ENCODE measurements at regions not wholly inside any gene's neighbourhood (a gene's known extent, or its start where the extent isn't known, plus 50 kb on each side); places are given as distances from the start of the nearest gene placed in this dataset.
A peak's percentile ranks its signal among the peaks of the same experiment; 100 is the strongest.

- DNase-seq (ENCODE audit: low read depth) = no peak
Measured at GRCh38 chr4:100722133-100722532, 204.3 kb upstream of the EMCN start.

DNA sequence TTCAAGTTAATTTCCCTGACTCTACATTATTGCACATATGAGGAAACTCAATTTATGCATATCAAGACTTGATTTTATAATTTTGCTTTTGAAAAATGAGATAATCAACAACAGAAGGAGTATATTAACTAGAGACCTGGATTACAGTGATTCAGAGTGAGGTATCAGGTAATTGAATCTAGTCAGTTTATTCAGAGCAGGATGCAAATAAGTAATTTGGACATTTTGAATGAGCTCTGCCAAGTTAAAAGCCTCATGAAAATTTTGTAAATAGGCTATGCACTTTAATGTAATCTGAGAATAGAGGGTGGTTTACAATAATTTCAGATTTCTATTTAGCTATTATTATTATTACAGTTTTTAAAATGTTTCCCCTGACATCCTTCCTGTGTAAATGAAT lies 203.7 kb upstream of the EMCN start:
- DNase-seq (ENCODE audit: low read depth) = no peak

DNA sequence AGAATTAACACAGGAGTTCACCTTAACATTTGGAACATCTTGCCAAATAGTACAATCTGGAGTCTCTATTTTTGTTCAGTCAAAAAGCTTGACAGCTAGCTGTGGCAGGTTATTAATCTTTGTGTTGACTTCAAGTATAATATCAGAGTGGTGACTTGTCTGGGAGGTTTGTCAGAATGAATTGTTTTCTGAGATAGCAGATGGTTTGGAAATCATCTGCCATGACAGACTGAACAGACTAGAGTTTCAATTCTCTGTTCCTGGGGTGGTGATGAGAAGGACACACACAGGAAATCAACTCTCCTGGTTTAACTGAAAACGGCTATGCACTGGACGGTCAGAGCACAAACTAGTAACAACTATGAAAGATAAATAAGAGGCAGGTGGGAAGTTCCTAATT lies 203.3 kb upstream of the EMCN start:
- no peak for DNase-seq (ENCODE audit: low read depth)

DNA sequence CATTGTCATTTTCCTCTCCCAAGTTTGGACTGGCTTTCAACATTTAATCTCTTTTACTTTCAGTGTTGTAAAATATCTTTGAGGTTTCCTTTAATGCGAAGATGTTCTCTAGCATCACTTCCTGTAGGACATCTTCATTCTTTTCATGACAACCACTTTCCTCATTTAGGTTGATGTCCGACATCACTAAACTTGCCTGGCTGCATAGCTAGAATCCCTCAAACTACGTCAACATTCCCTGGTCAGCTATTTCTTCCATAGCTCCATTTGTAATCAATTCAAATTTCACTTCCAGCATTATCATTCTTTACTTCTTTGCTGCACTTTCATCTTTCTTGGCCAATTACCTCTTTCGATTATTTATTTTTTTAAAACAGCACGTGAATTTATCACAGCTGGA lies 198.6 kb upstream of the EMCN start:
- no peak for DNase-seq (ENCODE audit: low read depth)

DNA sequence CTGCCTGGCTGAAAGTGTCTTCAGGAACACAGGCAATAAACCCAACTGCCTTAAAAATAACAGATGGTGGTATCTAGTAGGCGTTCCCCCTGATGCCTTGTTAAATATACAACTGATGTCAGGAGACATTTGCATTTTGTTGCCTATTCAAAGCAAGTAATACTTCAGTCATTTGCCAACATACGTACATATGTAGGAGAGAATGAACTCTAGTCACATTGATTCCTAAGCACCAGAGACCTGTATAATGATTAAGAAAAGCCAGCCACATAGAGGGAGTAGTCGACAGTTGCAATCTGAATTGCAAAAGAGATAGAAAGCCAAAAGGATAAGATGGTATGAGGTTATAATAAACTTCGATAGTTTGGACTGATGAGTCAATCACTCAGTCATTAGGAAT lies 191.0 kb upstream of the EMCN start:
- no peak for DNase-seq (ENCODE audit: low read depth)

DNA sequence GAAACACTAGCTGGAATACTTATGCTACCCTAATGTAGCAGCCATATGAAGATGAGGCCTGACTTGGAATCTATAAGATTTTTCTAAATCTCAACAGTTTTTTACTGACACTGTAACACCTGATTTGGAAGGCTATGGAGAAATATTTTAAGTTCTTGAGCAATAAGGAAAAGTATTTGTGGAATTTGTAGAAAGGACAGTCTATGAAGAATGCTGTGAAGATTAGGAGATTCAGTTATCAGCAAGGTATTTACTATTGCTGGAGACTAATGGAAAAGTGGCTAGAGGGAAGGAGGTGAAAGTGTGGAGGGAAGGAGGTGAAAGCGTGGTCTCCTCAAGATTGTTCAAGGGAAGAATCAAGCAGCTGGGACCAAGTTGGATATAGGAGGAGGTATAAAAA lies 190.0 kb upstream of the EMCN start:
- peak; percentile 3 for DNase-seq (ENCODE audit: low read depth)

- no peak for DNase-seq (ENCODE audit: low read depth)
Measured at GRCh38 chr4:100696531-100696930, 178.7 kb upstream of the EMCN start.

GRCh38 chr4:100695871-100696270 lies 178.0 kb upstream of the EMCN start:
- DNase-seq (ENCODE audit: low read depth) = no peak

GRCh38 chr4:100695039-100695654 lies 177.3 kb upstream of the EMCN start:
- DNase-seq (ENCODE audit: low read depth) = no peak

DNA sequence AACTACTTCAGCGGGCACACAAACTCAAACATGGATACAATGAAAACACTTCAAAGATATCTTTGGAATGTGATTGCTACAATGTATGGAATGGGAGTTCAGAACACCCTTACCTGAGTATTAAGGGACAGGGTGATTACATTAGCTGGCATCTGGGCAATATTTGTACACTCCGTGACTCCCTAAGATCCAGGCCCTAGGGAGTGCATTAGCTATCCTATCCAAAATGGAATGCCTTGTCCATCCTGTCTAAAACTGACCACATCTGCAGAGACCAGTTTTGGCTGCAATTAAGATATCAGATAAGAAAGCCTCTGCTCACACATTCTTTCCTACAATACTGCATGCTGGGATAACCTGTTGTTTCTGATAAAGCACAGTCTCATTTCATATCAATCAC lies 176.6 kb upstream of the EMCN start:
- no peak for DNase-seq (ENCODE audit: low read depth)

- no peak for DNase-seq (ENCODE audit: low read depth)
Measured at GRCh38 chr4:100690812-100691211, 173.0 kb upstream of the EMCN start.

GRCh38 chr4:100688368-100688767 lies 170.5 kb upstream of the EMCN start:
- no peak for DNase-seq (ENCODE audit: low read depth)

DNA sequence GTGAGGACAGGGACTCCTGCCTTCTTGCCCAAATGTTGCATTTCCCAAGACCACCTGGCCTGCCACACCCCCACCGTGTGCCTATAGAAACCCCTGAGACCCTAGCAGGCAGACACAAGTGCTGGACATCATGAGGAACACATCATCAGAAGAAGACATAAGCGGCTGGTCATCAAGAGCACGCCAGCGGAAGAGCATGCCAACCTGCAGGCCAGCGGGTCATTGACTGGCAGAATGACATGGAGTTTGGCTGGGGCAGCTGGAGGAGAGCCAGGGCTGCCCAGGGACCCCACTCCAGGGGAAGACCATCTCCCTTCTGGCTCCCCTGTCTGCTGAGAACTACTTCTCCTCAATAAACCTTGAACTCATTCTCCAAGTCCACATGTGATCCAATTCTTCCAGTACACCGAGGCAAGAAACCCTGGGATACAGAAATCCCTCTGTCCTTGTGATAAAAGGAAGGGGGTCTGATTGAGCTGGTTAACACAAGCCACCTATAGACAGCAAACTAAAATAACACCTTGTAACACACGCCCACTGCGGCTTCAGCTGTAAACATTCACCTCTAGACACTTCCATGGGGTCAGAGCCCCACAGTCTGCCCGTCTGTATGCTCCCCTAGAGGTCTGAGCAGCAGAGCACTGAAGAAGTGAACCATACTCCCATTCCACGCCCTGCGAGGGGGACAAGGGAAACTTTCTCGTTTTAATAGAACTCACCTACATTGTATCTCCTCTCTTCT lies 164.8 kb upstream of the EMCN start:
- no peak for DNase-seq (ENCODE audit: low read depth)

- no peak for DNase-seq (ENCODE audit: low read depth)
Measured at GRCh38 chr4:100681289-100681688, 163.5 kb upstream of the EMCN start.

DNA sequence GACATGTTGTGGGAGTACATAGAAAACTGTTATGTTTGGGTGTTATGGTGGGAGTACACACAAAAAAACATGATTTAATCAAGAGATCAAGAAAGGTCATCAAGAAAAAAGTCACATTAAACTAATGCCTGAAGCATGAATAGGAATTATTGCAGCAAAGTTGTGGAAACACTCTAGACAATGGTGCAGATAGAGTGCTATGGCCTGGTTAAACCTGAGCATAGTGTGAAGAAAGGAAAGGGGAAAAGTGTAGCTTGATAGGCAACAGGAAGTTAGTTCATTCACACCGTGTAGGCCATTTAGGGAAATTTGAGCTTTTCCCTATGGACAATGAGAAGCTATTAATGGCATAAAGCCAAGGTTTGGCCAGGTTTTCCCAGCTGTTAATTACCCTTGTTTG lies 162.1 kb upstream of the EMCN start:
- DNase-seq (ENCODE audit: low read depth) = no peak

DNA sequence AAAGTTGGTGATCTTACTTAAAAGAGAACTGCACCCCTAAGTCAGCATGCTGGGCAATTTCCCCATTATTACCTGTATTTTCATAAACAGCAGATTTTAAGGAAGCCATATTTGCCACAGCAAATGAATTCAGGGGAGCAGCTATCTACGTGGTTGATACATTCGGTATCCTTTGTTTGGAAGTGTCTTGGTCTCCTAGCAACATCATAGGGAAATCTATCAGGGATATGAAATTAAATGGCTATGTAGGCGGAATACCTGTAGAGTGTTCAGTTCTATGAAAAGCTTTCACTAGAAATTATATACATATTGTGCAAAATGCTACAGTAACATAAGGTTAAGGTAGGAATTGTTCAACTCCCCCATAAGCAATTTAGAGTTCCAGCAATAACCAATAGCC lies 157.2 kb upstream of the EMCN start:
- DNase-seq (ENCODE audit: low read depth) = no peak

GRCh38 chr4:100657187-100657586 lies 139.4 kb upstream of the EMCN start:
- DNase-seq (ENCODE audit: low read depth) = peak; percentile 33

- DNase-seq (ENCODE audit: low read depth) = no peak
Measured at GRCh38 chr4:100651499-100652175, 133.8 kb upstream of the EMCN start.

DNA sequence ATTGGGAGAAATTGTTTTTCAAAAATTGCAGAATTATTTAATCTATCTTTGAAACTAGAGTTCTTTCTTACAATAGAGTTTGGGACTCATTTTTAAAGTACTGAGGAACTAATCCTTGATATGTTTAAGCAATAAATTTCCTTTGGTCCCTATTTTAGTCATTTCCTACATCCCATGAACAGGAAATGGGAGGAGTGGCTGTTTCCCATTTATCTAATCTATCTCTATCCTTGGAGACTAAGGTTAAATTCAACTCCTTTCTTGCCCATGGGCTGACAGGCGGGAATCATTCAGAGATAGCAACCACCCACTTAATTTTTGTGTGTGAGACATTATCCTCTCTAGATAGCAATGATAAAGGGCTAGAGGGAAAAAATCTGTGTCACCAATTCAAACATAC lies 131.6 kb upstream of the EMCN start:
- DNase-seq (ENCODE audit: low read depth) = no peak

- no peak for DNase-seq (ENCODE audit: low read depth)
Measured at GRCh38 chr4:100644150-100644549, 126.3 kb upstream of the EMCN start.

DNA sequence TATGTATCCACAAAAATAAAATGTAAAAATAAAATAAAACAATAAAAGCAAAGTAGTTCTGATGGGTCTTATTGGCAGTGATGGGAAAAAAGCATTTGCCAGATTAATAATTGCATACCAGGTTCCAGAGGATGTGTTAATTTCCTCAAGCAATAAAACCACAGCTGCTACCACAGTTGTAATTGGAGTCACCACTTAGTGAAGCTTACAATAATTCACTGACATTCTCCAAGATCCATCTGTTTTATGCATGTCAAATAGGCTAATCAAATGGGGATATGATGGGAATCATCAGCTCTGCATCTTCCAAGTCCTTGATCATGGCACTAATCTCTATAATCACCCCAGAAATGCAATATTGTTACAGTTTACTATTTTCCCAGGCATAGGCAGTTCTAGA lies 123.5 kb upstream of the EMCN start:
- DNase-seq (ENCODE audit: low read depth) = no peak

- DNase-seq (ENCODE audit: low read depth) = no peak
Measured at GRCh38 chr4:100635899-100636298, 118.1 kb upstream of the EMCN start.

- DNase-seq (ENCODE audit: low read depth) = no peak
Measured at GRCh38 chr4:100633269-100633668, 115.4 kb upstream of the EMCN start.

GRCh38 chr4:100632163-100632562 lies 114.3 kb upstream of the EMCN start:
- DNase-seq (ENCODE audit: low read depth) = no peak

Data from iris pigment epithelial cell (primary cell).